ENCODE measurements at regions not wholly inside any gene's neighbourhood (a gene's known extent, or its start where the extent isn't known, plus 50 kb on each side); places are given as distances from the start of the nearest gene placed in this dataset.

- TF ChIP-seq RBM22 (IDR thresholded peaks at IDR 0.05; ENCODE audit: low read depth, low read length, poor library complexity, severe bottlenecking) (no peak), RAD21 (CRISPR knock-in tag; conservative IDR thresholded peaks at IDR 0.05 in 1 of 2, IDR thresholded peaks at IDR 0.05 in 1 of 2) (no peak), AFF4 (CRISPR knock-in tag; IDR thresholded peaks at IDR 0.05) (no peak), TBP (optimal IDR thresholded peaks at IDR 0.05; ENCODE audit: low read depth, low read length) (no peak), PHF8 (IDR thresholded peaks at IDR 0.05; ENCODE audit: borderline replicate concordance, low read length) (no peak), JUND (IDR thresholded peaks at IDR 0.05; ENCODE audit: borderline replicate concordance, low read depth, low read length) (no peak), JUND (tag; IDR thresholded peaks at IDR 0.05; ENCODE audit: borderline replicate concordance, low read depth, low read length) (no peak), FOXK2 (conservative IDR thresholded peaks at IDR 0.05 in 1 of 2, IDR thresholded peaks at IDR 0.05 in 1 of 2; ENCODE audit: low read depth in 2 of 2) (no peak), BCL6 (CRISPR knock-in tag; IDR thresholded peaks at IDR 0.05) (no peak), ARHGAP35 (IDR thresholded peaks at IDR 0.05; ENCODE audit: partially characterized antibody) (no peak), NCOR1 (IDR thresholded peaks at IDR 0.05) (no peak)
Observed at GRCh38 chr11:92277871-92278270, 53.3 kb downstream of the FAT3 start.

Measured in K562 (cell line).